Karpas-422 (cell line): ENCODE measurements at regions not wholly inside any gene's neighbourhood (a gene's known extent, or its start where the extent isn't known, plus 50 kb on each side); places are given as distances from the start of the nearest gene placed in this dataset.

Source experiments
- DNase-seq: peaks from one replicate; pipeline ENCODE4 v3.0.0-alpha.2; 2015
- H2AFZ ChIP-seq: fragments of 200-600 bp; sonication (generic); 2 replicates; pipeline ENCODE4 v1.6.1; 2014; ENCODE audit warnings: antibody characterized with exemption, low read length, mixed read lengths
- H3K27ac ChIP-seq: fragments of 200-600 bp; sonication (generic); 2 replicates; pipeline ENCODE4 v1.5.1; 2014; ENCODE audit warnings: mild to moderate bottlenecking, low read length, moderate library complexity
- H3K27me3 ChIP-seq: fragments of 200-600 bp; sonication (generic); 2 replicates; pipeline ENCODE4 v1.6.1; 2014; ENCODE audit warnings: low read length, mixed read lengths
- H3K36me3 ChIP-seq: fragments of 200-600 bp; sonication (generic); 2 replicates; pipeline ENCODE4 v1.6.1; 2014; ENCODE audit warnings: low read length, mixed read lengths; ENCODE audit not compliant: insufficient read depth
- H3K4me1 ChIP-seq: fragments of 200-600 bp; sonication (generic); 2 replicates; pipeline ENCODE4 v1.6.1; 2014; ENCODE audit warnings: mild to moderate bottlenecking, low read length, mixed read lengths
- H3K4me2 ChIP-seq: fragments of 200-600 bp; sonication (generic); 2 replicates; pipeline ENCODE4 v1.6.1; 2014; ENCODE audit warnings: low read length, low read depth, mild to moderate bottlenecking; ENCODE audit not compliant: poor library complexity, severe bottlenecking
- H3K4me3 ChIP-seq: fragments of 200-600 bp; sonication (generic); 2 replicates; pipeline ENCODE4 v1.5.1; 2014; ENCODE audit warnings: mild to moderate bottlenecking, antibody characterized with exemption, low read length, mixed read lengths
- H3K79me2 ChIP-seq: fragments of 200-600 bp; sonication (generic); 2 replicates; pipeline ENCODE4 v1.6.1; 2014; ENCODE audit warnings: mild to moderate bottlenecking, low read length, mixed read lengths
- H3K9ac ChIP-seq: fragments of 200-600 bp; sonication (generic); 2 replicates; pipeline ENCODE4 v1.6.0; 2014; ENCODE audit warnings: low read length
- H3K9me2 ChIP-seq: fragments of 200-600 bp; sonication (generic), shearing (Covaris generic); replicated peaks from 2 replicates; pipeline ENCODE4 v1.6.0; 2014; ENCODE audit warnings: mild to moderate bottlenecking, low read length, moderate library complexity; ENCODE audit not compliant: insufficient read depth
- H3K9me3 ChIP-seq: fragments of 300-700, 200-600 bp; sonication (generic); 2 replicates; pipeline ENCODE4 v1.6.1; 2014; ENCODE audit warnings: low read length, mixed read lengths
- H4K20me1 ChIP-seq: fragments of 200-600 bp; sonication (generic); 2 replicates; pipeline ENCODE4 v1.6.1; 2014; ENCODE audit warnings: mild to moderate bottlenecking, antibody characterized with exemption, low read length, low read depth; ENCODE audit not compliant: insufficient read depth

DNA sequence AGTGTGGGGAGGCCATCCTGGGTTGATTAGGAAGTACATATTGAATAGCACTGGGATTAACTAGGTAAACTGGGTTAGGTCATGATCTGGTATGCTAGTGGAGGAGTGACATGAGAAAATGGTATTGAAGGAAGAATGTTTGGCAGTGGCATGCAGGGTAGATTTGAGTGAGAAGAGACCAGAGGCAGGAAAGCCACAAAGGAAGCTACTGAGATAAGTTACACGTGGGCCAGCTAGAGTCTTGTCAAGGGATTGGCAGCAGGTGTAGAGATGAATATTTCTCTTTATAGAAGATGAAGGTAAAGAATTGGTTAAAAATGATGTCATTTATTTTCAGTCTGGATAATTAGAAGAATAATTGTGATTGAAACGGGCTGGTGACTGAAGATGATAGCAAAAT lies 91.0 kb upstream of the TPRG1 start:
- H3K36me3 ChIP-seq = no peaks in the 10 kb centered on the region
- H2AFZ ChIP-seq = no peak overlapping the region
- no peaks in the 10 kb centered on the region for H4K20me1 ChIP-seq
- no peaks in the 10 kb centered on the region for H3K4me1 ChIP-seq
- no peak overlapping the region for H3K4me2 ChIP-seq
- no peak overlapping the region for H3K4me3 ChIP-seq
- no peak overlapping the region for H3K9ac ChIP-seq
- no peaks in the 10 kb centered on the region for H3K9me3 ChIP-seq
- no peaks in the 10 kb centered on the region for H3K9me2 ChIP-seq
- H3K27ac ChIP-seq = no peak overlapping the region
- no peaks in the 10 kb centered on the region for H3K79me2 ChIP-seq
- no peak for DNase-seq
- H3K27me3 ChIP-seq = no peaks in the 10 kb centered on the region

- Histone ChIP-seq H3K36me3 (no peaks in the 10 kb centered on the region), H3K9me3 (no peaks in the 10 kb centered on the region), H3K4me1 (no peaks in the 10 kb centered on the region)
Measured at GRCh38 chr3:189082666-189083427, 88.9 kb upstream of the TPRG1 start.

DNA sequence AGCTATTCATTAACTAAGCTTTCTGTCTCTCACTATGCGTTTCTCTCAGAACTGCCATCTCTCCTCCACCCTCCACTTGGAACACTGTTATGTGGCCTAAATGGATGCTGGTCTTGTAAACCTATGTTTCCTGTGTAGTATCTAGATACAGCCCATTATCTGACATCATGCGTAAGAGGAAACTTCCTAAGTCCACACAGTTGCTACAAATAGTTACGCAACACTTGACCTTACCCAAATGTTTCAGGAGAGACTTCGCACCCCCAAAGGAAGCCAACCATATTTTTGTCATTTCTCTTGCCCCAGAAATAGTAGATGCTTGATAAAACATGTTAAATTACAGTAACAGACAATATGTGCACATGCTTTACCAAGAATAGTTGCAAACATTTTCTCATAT lies 87.2 kb upstream of the TPRG1 start:
- no peak overlapping the region for H3K4me3 ChIP-seq
- H4K20me1 ChIP-seq = no peaks in the 10 kb centered on the region
- H3K9ac ChIP-seq = no peak overlapping the region
- no peaks in the 10 kb centered on the region for H3K36me3 ChIP-seq
- no peak overlapping the region for H3K27ac ChIP-seq
- no peak overlapping the region for H2AFZ ChIP-seq
- no peaks in the 10 kb centered on the region for H3K9me2 ChIP-seq
- H3K4me1 ChIP-seq = no peaks in the 10 kb centered on the region
- H3K79me2 ChIP-seq = no peaks in the 10 kb centered on the region
- no peaks in the 10 kb centered on the region for H3K9me3 ChIP-seq
- H3K27me3 ChIP-seq = no peaks in the 10 kb centered on the region
- no peak overlapping the region for H3K4me2 ChIP-seq
- no peak for DNase-seq

More at GRCh38 chr3:189082666-189083427, 88.9 kb upstream of the TPRG1 start:
- Histone ChIP-seq H3K79me2 (no peaks in the 10 kb centered on the region), H3K9ac (no peak overlapping the region), H3K27ac (no peak overlapping the region), H3K4me3 (no peak overlapping the region), H3K27me3 (no peaks in the 10 kb centered on the region), H4K20me1 (no peaks in the 10 kb centered on the region), H3K9me2 (no peaks in the 10 kb centered on the region), H2AFZ (no peak overlapping the region), H3K4me2 (no peak overlapping the region)
- DNase-seq = no peak

GRCh38 chr3:189092547-189092946 lies 79.2 kb upstream of the TPRG1 start:
- no peak for DNase-seq
- Histone ChIP-seq H3K4me1 (no peaks in the 10 kb centered on the region), H3K4me3 (no peak overlapping the region)

DNA sequence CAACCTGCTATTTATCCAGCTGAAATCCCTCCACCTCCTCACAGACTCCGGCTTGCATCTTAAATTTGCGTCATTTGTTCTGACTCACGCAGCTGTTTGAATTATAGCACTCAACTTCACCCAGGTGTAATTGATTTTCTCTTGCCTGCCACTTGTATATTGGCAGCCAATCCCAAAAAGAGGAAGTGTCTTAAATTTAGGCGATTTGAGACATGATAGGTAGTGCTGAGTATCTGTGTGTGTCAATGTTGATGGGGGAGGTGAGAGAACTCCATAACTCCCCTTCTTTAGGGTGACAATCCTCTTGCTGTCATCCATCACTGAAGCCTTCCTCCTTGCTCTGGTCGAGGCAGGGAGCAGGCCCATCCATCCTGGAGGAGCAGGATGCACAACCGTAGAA lies 77.2 kb upstream of the TPRG1 start:
- Histone ChIP-seq H3K4me2 (no peak overlapping the region), H3K9ac (no peak overlapping the region), H4K20me1 (no peaks in the 10 kb centered on the region), H3K27me3 (no peaks in the 10 kb centered on the region), H3K27ac (no peak overlapping the region), H3K9me3 (no peaks in the 10 kb centered on the region), H3K9me2 (no peaks in the 10 kb centered on the region), H2AFZ (no peak overlapping the region), H3K4me3 (no peak overlapping the region), H3K36me3 (no peaks in the 10 kb centered on the region), H3K79me2 (no peaks in the 10 kb centered on the region), H3K4me1 (no peaks in the 10 kb centered on the region)
- no peak for DNase-seq

More at GRCh38 chr3:189092547-189092946, 79.2 kb upstream of the TPRG1 start:
- Histone ChIP-seq H3K4me2 (no peak overlapping the region), H2AFZ (no peak overlapping the region), H3K27ac (no peak overlapping the region), H3K9me3 (no peaks in the 10 kb centered on the region), H3K9me2 (no peaks in the 10 kb centered on the region), H3K27me3 (no peaks in the 10 kb centered on the region), H4K20me1 (no peaks in the 10 kb centered on the region), H3K36me3 (no peaks in the 10 kb centered on the region), H3K9ac (no peak overlapping the region), H3K79me2 (no peaks in the 10 kb centered on the region)

DNA sequence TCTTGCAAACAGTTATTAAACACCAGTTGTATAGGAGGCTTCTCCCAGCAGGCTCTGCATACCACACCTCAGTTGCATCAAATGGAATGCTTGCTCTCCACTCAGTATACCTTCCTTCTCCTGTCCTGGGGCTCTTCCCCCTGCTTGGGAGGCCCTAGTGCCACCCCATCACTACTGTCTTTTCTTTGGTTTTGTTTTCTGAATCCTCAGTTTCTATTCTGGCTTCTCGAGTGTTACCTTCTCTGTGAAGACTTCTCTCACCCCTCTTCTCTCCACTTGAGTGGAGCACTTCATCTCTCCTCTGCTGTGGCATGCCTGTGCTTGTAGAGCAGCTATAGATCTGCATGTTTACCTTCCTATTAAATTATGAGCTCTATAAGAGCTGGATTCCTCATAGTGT lies 75.7 kb upstream of the TPRG1 start:
- no peak overlapping the region for H3K4me2 ChIP-seq

GRCh38 chr3:189099031-189099471 lies 72.7 kb upstream of the TPRG1 start:
- H2AFZ ChIP-seq = no peak overlapping the region
- no peak overlapping the region for H3K4me3 ChIP-seq
- DNase-seq = no peak
- no peaks in the 10 kb centered on the region for H3K27me3 ChIP-seq
- no peaks in the 10 kb centered on the region for H3K4me1 ChIP-seq
- H3K4me2 ChIP-seq = no peak overlapping the region
- no peaks in the 10 kb centered on the region for H3K79me2 ChIP-seq
- H3K36me3 ChIP-seq = no peaks in the 10 kb centered on the region
- H3K27ac ChIP-seq = no peak overlapping the region
- H3K9ac ChIP-seq = no peak overlapping the region
- H3K9me3 ChIP-seq = no peaks in the 10 kb centered on the region
- H4K20me1 ChIP-seq = no peaks in the 10 kb centered on the region
- H3K9me2 ChIP-seq = no peaks in the 10 kb centered on the region

More for the DNA sequence above, 75.7 kb upstream of the TPRG1 start:
- Histone ChIP-seq H2AFZ (no peak overlapping the region), H3K27ac (no peak overlapping the region), H3K4me1 (no peaks in the 10 kb centered on the region), H3K9me3 (no peaks in the 10 kb centered on the region), H3K79me2 (no peaks in the 10 kb centered on the region), H3K4me3 (no peak overlapping the region), H3K27me3 (no peaks in the 10 kb centered on the region), H3K9me2 (no peaks in the 10 kb centered on the region), H3K36me3 (no peaks in the 10 kb centered on the region), H3K9ac (no peak overlapping the region), H4K20me1 (no peaks in the 10 kb centered on the region)
- no peak for DNase-seq

DNA sequence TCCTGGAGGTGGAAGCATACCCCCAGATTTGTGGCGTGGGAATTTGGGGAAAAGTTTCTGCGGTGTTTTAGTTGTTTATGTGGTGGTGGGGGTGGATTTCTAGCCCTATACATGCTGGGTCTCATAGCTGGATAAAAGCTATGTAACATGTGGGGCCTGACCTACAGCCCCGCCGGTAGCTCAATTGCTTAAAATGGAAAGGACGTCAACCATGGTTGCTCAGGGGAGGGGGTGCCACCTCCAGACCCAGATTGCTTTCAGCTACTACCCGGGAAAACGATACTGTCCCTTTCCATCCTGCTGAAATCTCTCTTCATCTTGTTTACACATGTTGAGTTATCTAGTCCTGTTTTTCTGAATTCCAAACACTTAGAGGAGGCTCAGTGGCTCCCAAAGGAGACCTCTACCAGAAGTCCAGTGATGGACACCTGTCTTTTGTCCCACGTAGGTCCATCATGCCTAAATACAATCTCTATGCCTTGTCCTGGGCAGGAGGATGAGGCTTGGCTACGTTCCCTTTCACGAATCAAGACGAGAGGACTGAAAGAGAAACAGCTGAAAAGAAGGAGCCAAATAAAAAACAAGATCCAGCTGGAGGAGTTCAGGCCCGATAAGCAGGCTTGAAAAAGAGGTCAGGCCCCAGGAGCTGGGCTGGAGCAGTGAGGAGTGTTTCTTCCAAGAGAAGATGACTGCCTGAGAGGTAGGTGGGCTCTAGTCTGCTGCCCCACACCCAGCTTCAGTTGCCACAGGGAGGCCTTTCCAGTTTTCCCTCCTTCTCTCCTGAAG lies 72.1 kb upstream of the TPRG1 start:
- Histone ChIP-seq H3K79me2 (no peaks in the 10 kb centered on the region), H3K9ac (no peak overlapping the region), H3K36me3 (no peaks in the 10 kb centered on the region), H3K9me3 (no peaks in the 10 kb centered on the region), H3K4me3 (no peak overlapping the region), H4K20me1 (no peaks in the 10 kb centered on the region), H2AFZ (no peak overlapping the region), H3K4me1 (no peaks in the 10 kb centered on the region), H3K4me2 (no peak overlapping the region), H3K27me3 (no peaks in the 10 kb centered on the region), H3K27ac (no peak overlapping the region), H3K9me2 (no peaks in the 10 kb centered on the region)
- no peak for DNase-seq
